Renal cortical epithelial cell (primary cell): ENCODE measurements at regions not wholly inside any gene's neighbourhood (a gene's known extent, or its start where the extent isn't known, plus 50 kb on each side); places are given as distances from the start of the nearest gene placed in this dataset.

Source experiments
- DNase-seq: peaks from one replicate; pipeline ENCODE4 v3.0.0-alpha.2; 2011; ENCODE audit warnings: low read depth

- no peak for DNase-seq
Measured at GRCh38 chr2:107380912-107381311, 445.8 kb upstream of the RGPD4 start.

- no peak for DNase-seq
Measured at GRCh38 chr2:107383691-107384090, 443.0 kb upstream of the RGPD4 start.

DNA sequence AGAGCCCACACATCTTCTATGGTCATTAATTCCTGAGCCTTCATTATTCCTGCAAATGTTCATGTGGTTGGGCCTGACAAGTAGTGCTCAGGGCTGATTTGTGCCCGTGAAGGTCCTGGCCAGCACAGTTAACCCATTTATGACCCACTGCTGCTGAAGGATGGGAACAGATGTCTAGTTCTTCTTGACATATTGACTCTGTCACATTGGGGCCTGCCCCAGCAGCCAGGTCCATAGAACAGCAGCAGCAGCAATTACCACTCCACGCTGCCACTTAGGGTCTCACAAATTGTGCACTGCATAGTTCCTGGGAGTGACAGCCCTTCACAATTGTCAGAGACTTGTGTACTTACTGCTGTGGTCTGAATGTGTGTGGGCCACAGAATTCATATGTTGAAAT lies 442.3 kb upstream of the RGPD4 start:
- no peak for DNase-seq

DNA sequence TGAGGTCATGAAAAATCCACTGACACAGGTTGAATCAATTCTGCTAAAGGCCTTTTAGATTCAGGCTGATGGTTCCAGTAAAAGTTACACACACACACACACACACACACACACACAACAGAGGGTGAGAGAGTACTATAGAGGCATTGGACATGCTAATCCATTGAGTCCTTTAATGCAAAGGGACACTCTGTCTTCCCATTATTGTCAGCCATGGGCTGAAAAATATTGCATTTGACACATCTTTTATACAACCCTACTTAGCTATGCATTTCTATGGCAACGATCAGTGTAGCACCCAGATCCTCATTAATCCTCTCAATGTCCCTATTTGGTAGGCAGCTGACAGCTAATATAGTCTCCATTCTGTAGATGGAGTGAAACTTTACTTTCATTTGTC lies 440.8 kb upstream of the RGPD4 start:
- no peak for DNase-seq

DNA sequence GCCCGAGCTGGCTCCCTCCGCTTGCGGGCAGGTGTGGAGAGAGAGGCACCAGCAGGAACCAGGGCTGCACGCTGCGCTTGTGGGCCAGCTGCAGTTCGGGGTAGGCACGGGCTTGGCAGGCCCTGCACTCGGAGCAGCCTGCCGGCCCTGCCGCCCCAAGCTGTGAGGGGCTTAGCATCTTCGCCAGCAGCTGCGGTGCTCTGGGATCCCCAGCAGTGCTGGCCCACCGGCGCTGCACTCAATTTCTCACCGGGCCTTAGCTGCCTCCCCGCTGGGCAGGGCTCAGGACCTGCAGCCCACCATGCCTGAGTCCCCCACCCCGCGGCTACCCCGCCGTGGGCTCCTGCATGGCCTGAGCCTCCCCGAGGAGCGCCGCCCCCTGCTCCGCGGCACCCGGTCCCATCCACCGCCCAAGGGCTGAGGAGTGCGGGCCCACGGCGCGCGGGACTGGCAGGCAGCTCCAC lies 434.4 kb upstream of the RGPD4 start:
- no peak for DNase-seq

GRCh38 chr2:107393516-107393915 lies 433.2 kb upstream of the RGPD4 start:
- DNase-seq, result no peak

DNA sequence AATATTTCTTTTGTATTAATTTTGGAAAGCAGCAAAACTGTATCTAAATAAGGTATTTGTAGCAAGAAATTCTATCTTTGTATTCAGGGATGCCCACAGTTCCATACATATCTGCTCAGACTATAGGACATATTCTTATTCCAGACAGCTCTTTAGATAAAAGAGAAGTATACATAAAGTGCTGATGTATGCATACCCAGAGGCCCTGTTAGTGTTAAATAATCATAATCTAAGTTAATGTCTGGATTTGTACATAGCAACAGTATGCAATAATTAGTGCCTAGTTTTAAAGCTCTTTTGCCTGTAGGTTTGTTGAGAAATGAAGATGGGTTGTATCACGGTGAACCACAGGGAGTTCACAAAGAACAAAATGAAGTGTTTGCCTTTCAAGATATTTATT lies 428.0 kb upstream of the RGPD4 start:
- no peak for DNase-seq

- peak; percentile 7 for DNase-seq
Measured at GRCh38 chr2:107402330-107402729, 424.4 kb upstream of the RGPD4 start.

- no peak for DNase-seq
Measured at GRCh38 chr2:107405261-107405660, 421.4 kb upstream of the RGPD4 start.

- no peak for DNase-seq
Measured at GRCh38 chr2:107407017-107407416, 419.7 kb upstream of the RGPD4 start.

DNA sequence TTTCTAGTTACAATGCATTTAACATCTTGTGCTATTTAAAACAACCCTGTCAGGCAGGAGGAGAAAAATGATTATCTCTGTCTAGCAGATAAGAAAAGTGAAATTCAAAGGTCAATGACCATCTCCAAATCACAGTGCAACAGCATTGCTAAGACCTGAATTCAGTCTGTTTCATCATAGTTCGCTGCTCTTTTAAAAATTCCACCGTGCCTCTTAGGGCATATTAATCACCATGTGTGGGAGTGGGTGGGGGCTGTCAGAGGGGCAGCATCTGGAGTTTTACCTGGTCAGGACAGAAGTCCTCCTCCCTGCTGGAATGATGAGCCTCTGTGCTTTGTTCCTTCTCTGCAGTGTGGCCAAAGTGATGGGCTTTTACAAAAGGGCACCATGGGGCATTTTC lies 418.7 kb upstream of the RGPD4 start:
- DNase-seq, result no peak

- peak; percentile 54 for DNase-seq
Measured at GRCh38 chr2:107411267-107411666, 415.4 kb upstream of the RGPD4 start.

- DNase-seq, result no peak
Measured at GRCh38 chr2:107412209-107412904, 414.3 kb upstream of the RGPD4 start.

DNA sequence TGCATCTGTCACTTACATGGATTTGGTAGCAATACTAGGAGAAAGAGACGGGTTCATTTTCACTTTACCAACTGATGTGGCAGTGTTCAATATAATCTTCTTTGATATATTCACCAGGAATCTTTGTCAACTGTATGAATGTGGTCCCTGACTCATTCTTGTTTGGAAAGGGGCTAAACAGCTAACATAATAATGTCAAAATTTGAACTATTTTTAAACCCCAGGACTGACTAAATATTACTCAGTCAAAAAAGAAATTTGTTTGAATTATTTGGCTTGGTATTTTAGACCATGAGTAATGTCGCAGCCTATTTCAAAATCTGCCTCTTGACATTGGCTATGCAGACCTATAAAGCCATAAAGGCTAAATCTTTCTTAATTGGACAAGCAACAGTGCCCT lies 413.7 kb upstream of the RGPD4 start:
- no peak for DNase-seq

- DNase-seq, result no peak
Measured at GRCh38 chr2:107414376-107414775, 412.3 kb upstream of the RGPD4 start.

DNA sequence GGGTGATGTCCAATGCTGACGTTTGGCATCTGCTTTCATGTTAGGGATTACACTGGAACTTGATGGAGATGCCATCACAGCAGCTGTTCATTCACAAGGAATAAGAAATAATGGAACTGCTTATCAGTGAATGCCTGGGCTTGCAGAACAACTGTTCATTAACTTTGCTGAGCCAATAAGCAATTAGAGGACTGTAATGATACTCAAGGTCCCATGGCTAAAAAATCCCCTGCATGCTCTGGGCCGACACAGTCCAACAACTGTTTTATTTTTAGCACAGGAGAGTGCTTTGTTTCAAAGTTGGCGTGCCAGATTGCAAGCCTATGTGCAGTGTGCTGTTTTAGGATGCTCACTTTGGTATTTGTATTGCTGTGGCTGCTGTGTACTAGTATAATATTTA lies 408.0 kb upstream of the RGPD4 start:
- no peak for DNase-seq

- no peak for DNase-seq
Measured at GRCh38 chr2:107419191-107419590, 407.5 kb upstream of the RGPD4 start.

DNA sequence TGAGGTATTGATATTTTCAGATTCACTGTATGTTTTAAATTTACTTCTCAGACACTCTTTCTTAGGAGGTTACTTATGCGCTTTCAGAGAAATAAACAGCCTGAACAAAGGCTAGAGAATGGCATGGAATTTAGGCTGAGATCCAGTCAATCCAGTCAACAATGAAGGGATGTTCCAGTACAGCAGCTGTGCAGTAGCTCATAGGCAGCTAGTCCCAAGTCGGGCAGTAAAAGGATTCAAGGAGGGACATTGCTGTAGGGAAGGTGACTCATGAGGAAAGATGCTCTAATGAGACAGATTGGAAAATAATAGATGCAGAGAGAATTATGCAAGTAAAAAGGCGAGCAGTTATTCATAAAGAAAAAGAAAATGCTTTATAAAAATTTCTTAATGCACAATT lies 397.9 kb upstream of the RGPD4 start:
- no peak for DNase-seq

DNA sequence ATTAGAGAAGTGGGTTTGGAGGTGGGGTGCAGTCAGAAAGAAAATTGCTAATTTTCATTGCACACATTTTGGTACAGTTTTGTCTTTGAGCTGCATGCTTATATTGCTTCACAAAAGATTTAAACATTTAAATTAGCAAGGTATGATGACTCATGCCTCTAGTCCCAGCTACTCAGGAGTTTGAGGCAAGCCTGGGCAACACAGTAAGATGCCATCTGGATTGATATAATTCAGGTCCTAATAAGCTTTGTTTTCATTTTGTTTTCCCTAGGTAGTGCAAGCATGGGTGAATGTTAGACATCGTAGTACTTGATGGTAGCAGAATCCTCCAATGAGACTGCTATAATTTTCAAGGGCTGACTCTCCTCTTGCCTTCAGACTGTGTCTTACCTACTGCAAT lies 396.7 kb upstream of the RGPD4 start:
- no peak for DNase-seq

DNA sequence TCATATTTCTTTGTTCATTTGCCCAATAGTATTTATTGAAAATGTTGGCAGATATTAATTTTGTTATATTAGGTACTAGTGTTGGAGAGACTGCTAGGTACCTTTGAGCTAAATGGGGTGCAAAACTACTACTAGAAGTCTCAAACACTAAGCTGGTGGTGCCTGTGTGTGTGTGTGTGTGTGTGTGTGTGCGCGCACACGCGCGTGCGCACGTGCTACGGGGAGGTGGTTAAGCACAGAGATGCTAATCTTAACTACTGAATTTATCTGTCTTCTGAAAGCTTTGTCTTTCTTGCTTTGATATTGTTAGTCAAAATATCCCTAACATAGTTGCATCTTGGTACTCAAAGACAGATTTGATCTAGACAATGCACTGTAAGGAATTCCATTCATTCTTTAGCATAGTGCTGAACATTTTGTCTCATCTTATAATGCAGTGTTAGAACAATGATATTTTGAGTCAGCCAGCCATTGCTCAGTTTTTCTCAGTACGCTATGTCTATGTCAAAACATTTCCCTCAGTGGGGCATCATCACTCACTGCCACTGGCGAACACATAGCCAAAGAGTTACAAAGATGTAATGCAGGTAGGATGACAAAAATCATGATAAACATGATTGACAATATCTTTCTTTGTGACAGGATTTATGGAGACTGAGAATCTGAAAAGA lies 396.0 kb upstream of the RGPD4 start:
- DNase-seq, result no peak

- no peak for DNase-seq
Measured at GRCh38 chr2:107436281-107436680, 390.4 kb upstream of the RGPD4 start.

- no peak for DNase-seq
Measured at GRCh38 chr2:107437265-107437664, 389.4 kb upstream of the RGPD4 start.

DNA sequence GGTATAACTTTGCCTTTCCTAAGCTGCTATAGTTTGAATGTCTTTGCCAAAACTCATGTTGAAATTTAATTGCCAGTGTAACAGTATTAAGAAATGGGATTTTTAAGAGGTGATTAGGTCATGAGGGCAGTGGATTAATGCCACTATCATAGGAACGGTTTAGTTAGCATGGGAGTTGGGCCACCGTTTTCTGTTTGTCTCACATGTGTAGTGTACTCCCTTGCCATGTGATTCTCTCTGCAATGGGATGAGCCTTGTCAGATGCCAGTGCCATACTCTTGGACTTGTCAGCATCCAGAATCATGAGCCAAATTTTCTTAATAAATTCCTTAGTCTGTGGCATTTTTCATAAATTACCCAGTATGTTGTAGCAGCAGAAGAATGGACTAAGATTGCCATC lies 388.9 kb upstream of the RGPD4 start:
- DNase-seq, result no peak

DNA sequence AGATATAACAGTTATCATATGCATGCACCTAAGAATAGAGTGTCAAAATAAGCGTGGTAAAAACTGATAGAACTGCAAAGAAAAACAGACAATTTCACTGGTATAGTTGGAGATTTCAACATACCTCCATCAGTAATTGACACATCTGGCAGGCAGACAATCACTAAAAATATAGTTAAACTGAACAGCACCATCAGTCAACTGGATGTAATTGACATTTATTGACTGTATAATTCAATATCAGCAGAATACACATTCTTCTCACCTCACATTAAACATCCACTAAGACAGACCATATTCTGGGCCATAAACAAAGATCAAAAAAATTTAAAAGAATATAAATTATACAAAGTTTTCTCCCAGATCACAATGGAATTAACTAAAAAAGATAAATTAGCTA lies 378.5 kb upstream of the RGPD4 start:
- DNase-seq, result no peak
